ENCODE measurements at regions not wholly inside any gene's neighbourhood (a gene's known extent, or its start where the extent isn't known, plus 50 kb on each side); places are given as distances from the start of the nearest gene placed in this dataset.

- no peak for ATAC-seq (replicated peaks)
- no peaks in the 10 kb centered on the region for H3K4me1 Mint-ChIP-seq
- no peak overlapping the region for H3K27ac Mint-ChIP-seq
- no peaks in the 10 kb centered on the region for H3K36me3 Mint-ChIP-seq
- H3K4me3 Mint-ChIP-seq, result no peak overlapping the region
- no peaks in the 10 kb centered on the region for H3K27me3 Mint-ChIP-seq
- H3K9me3 Mint-ChIP-seq, result peaks cover 4 to 9% of the 10 kb centered on the region in 2 donors
- DNase-seq, result no peak
Measured at GRCh38 chr5:3310541-3311261, 284.9 kb upstream of the IRX1 start.

GRCh38 chr5:3309538-3309937 is 286.1 kb upstream of the IRX1 start:
- H3K4me3 Mint-ChIP-seq, result no peak overlapping the region
- DNase-seq, result no peak
- no peaks in the 10 kb centered on the region for H3K36me3 Mint-ChIP-seq
- no peak for ATAC-seq (replicated peaks)
- H3K27me3 Mint-ChIP-seq, result no peaks in the 10 kb centered on the region
- peaks cover 7 to 8% of the 10 kb centered on the region in 2 donors for H3K9me3 Mint-ChIP-seq
- no peak overlapping the region for H3K27ac Mint-ChIP-seq
- no peaks in the 10 kb centered on the region for H3K4me1 Mint-ChIP-seq

- H3K27me3 Mint-ChIP-seq, result no peaks in the 10 kb centered on the region
Measured at GRCh38 chr5:3307982-3308621, 287.5 kb upstream of the IRX1 start.

GRCh38 chr5:3305432-3305831 is 290.2 kb upstream of the IRX1 start:
- no peak overlapping the region for H3K27ac Mint-ChIP-seq
- H3K27me3 Mint-ChIP-seq, result peaks cover 0 to 8% of the 10 kb centered on the region in 2 donors

More at GRCh38 chr5:3307982-3308621, 287.5 kb upstream of the IRX1 start:
- Mint-ChIP-seq H3K4me1 (no peaks in the 10 kb centered on the region), H3K36me3 (no peaks in the 10 kb centered on the region), H3K27ac (no peak overlapping the region), H3K4me3 (no peak overlapping the region), H3K9me3 (peaks cover 7 to 8% of the 10 kb centered on the region in 2 donors)
- no peak for DNase-seq
- ATAC-seq (replicated peaks), result no peak

GRCh38 chr5:3304346-3304745 is 291.3 kb upstream of the IRX1 start:
- DNase-seq (no peak), ATAC-seq (replicated peaks) (no peak)
- Mint-ChIP-seq H3K4me1 (no peaks in the 10 kb centered on the region), H3K27me3 (peaks cover 0 to 8% of the 10 kb centered on the region in 2 donors), H3K4me3 (no peak overlapping the region), H3K36me3 (no peaks in the 10 kb centered on the region), H3K9me3 (peaks cover 2 to 4% of the 10 kb centered on the region in 2 donors), H3K27ac (no peak overlapping the region)

More at GRCh38 chr5:3305432-3305831, 290.2 kb upstream of the IRX1 start:
- H3K9me3 Mint-ChIP-seq, result peaks cover 2 to 4% of the 10 kb centered on the region in 2 donors
- H3K4me1 Mint-ChIP-seq, result no peaks in the 10 kb centered on the region
- no peaks in the 10 kb centered on the region for H3K36me3 Mint-ChIP-seq
- H3K4me3 Mint-ChIP-seq, result no peak overlapping the region
- no peak for DNase-seq
- ATAC-seq (replicated peaks), result no peak

GRCh38 chr5:3303777-3304176 is 291.9 kb upstream of the IRX1 start:
- Mint-ChIP-seq H3K9me3 (peaks cover 3 to 7% of the 10 kb centered on the region in 2 donors), H3K36me3 (no peaks in the 10 kb centered on the region), H3K4me1 (no peaks in the 10 kb centered on the region), H3K4me3 (no peak overlapping the region), H3K27me3 (peaks cover 3 to 8% of the 10 kb centered on the region in 2 donors), H3K27ac (no peak overlapping the region)
- ATAC-seq (replicated peaks) (no peak), DNase-seq (no peak)

GRCh38 chr5:3302228-3302627 is 293.4 kb upstream of the IRX1 start:
- H3K4me3 Mint-ChIP-seq, result no peak overlapping the region
- H3K27me3 Mint-ChIP-seq, result peaks cover 4 to 8% of the 10 kb centered on the region in 2 donors
- ATAC-seq (replicated peaks), result no peak
- H3K36me3 Mint-ChIP-seq, result no peaks in the 10 kb centered on the region
- no peaks in the 10 kb centered on the region for H3K4me1 Mint-ChIP-seq
- DNase-seq, result no peak
- peaks cover 2 to 7% of the 10 kb centered on the region in 2 donors for H3K9me3 Mint-ChIP-seq
- no peak overlapping the region for H3K27ac Mint-ChIP-seq

- H3K4me1 Mint-ChIP-seq, result no peaks in the 10 kb centered on the region
- no peak for DNase-seq
- H3K27me3 Mint-ChIP-seq, result peaks cover 4 to 8% of the 10 kb centered on the region in 2 donors
- no peak overlapping the region for H3K4me3 Mint-ChIP-seq
- peaks cover 2 to 7% of the 10 kb centered on the region in 2 donors for H3K9me3 Mint-ChIP-seq
- H3K27ac Mint-ChIP-seq, result no peak overlapping the region
- no peak for ATAC-seq (replicated peaks)
- no peaks in the 10 kb centered on the region for H3K36me3 Mint-ChIP-seq
Measured at GRCh38 chr5:3301306-3301705, 294.3 kb upstream of the IRX1 start.

GRCh38 chr5:3300726-3301125 is 294.9 kb upstream of the IRX1 start:
- no peak for DNase-seq
- peaks cover 4 to 8% of the 10 kb centered on the region in 2 donors for H3K27me3 Mint-ChIP-seq
- no peaks in the 10 kb centered on the region for H3K4me1 Mint-ChIP-seq
- no peak for ATAC-seq (replicated peaks)
- no peaks in the 10 kb centered on the region for H3K36me3 Mint-ChIP-seq
- no peak overlapping the region for H3K4me3 Mint-ChIP-seq
- no peak overlapping the region for H3K27ac Mint-ChIP-seq
- H3K9me3 Mint-ChIP-seq, result peaks cover 2 to 7% of the 10 kb centered on the region in 2 donors

- Mint-ChIP-seq H3K27me3 (peaks cover 4 to 8% of the 10 kb centered on the region in 2 donors), H3K4me1 (no peaks in the 10 kb centered on the region), H3K36me3 (no peaks in the 10 kb centered on the region), H3K27ac (no peak overlapping the region), H3K9me3 (peaks cover 3 to 4% of the 10 kb centered on the region in 2 donors), H3K4me3 (no peak overlapping the region)
- no peak for DNase-seq
- no peak for ATAC-seq (replicated peaks)
Measured at GRCh38 chr5:3299441-3299840, 296.2 kb upstream of the IRX1 start.

- DNase-seq (no peak), ATAC-seq (replicated peaks) (no peak)
- Mint-ChIP-seq H3K9me3 (peaks cover 4 to 8% of the 10 kb centered on the region in 2 donors), H3K27ac (no peak overlapping the region), H3K36me3 (no peaks in the 10 kb centered on the region), H3K27me3 (peaks cover 4 to 8% of the 10 kb centered on the region in 2 donors), H3K4me3 (no peak overlapping the region), H3K4me1 (no peaks in the 10 kb centered on the region)
Measured at GRCh38 chr5:3297853-3298252, 297.8 kb upstream of the IRX1 start.

- Mint-ChIP-seq H3K9me3 (peaks cover 0 to 4% of the 10 kb centered on the region in 2 donors), H3K27ac (no peak overlapping the region), H3K27me3 (no peaks in the 10 kb centered on the region), H3K4me1 (no peaks in the 10 kb centered on the region), H3K36me3 (no peaks in the 10 kb centered on the region), H3K4me3 (no peak overlapping the region)
- ATAC-seq (replicated peaks) (no peak), DNase-seq (no peak)
Measured at GRCh38 chr5:3288325-3288724, 307.3 kb upstream of the IRX1 start.

- no peak for DNase-seq
- Mint-ChIP-seq H3K9me3 (peaks cover 4 to 6% of the 10 kb centered on the region in 2 donors), H3K27ac (no peak overlapping the region), H3K27me3 (no peaks in the 10 kb centered on the region), H3K36me3 (no peaks in the 10 kb centered on the region), H3K4me1 (no peaks in the 10 kb centered on the region), H3K4me3 (no peak overlapping the region)
- no peak for ATAC-seq (replicated peaks)
Measured at GRCh38 chr5:3287516-3287915, 308.1 kb upstream of the IRX1 start.

- Mint-ChIP-seq H3K4me1 (no peaks in the 10 kb centered on the region), H3K27me3 (no peaks in the 10 kb centered on the region), H3K36me3 (no peaks in the 10 kb centered on the region), H3K4me3 (no peak overlapping the region), H3K27ac (no peak overlapping the region), H3K9me3 (peaks cover 6% of the 10 kb centered on the region in 2 donors)
- DNase-seq (no peak), ATAC-seq (replicated peaks) (no peak)
Measured at GRCh38 chr5:3285621-3286020, 310.0 kb upstream of the IRX1 start.

GRCh38 chr5:3284506-3284905 is 311.1 kb upstream of the IRX1 start:
- H3K4me1 Mint-ChIP-seq, result no peaks in the 10 kb centered on the region
- H3K36me3 Mint-ChIP-seq, result no peaks in the 10 kb centered on the region
- H3K27me3 Mint-ChIP-seq, result no peaks in the 10 kb centered on the region
- no peak overlapping the region for H3K27ac Mint-ChIP-seq
- no peak overlapping the region for H3K4me3 Mint-ChIP-seq
- ATAC-seq (replicated peaks) (no peak), DNase-seq (no peak)
- peaks cover 6% of the 10 kb centered on the region in 2 donors for H3K9me3 Mint-ChIP-seq
